DMS 273 (cell line): ENCODE measurements at regions not wholly inside any gene's neighbourhood (a gene's known extent, or its start where the extent isn't known, plus 50 kb on each side); places are given as distances from the start of the nearest gene placed in this dataset.
"Not testable (repeated sequence)": the region's sequence is repeated elsewhere in the genome, so short reads cannot be mapped to it uniquely, and the experiment has no call there.

Experiments
- DNase-seq: peaks from one replicate; lab custom pipeline; 2025; ENCODE audit not compliant: unreplicated experiment; lab: John Stamatoyannopoulos, UW

DNA sequence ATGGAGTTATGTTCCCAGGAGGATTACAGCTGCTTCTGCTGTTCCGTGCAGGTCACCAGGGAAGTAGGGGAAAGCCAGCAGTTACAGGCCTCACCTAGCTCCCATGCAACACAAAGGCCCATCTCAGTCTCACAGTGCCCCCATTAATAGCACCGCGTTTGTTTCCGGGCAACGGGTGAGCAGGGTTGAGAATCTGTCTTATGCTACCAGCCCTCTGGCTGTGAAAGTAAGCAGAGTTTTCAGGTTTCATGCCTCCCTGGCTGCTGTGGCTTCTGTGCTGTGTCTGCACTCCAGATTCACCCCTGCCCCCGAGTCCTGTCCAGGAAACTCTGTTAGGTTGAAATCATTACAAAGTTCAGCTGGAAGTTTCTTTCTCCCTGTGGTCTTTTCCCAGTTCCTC, 254.4 kb upstream of the GPR149 start:
- DNase-seq = peak; percentile 9

DNA sequence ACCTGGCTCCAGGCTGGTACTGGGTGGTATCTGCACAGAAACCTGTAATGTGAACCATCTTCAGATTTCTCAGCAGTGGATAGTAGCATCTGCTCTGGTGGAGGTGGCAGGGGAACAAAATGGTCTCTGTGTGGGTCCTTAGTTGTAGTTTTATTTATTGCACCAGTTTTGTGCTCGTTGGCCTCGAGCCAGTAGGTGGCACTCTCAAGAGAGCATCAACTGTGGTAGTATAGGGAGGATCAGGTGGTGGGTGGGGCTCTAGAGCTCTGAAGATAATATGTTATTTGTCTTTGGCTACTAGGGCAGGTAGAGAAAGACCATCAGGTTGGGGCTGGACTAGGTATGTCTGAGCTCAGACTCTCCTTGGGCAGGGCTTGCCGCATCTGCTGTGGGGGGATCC, 254.0 kb upstream of the GPR149 start:
- peak; percentile 13 for DNase-seq

DNA sequence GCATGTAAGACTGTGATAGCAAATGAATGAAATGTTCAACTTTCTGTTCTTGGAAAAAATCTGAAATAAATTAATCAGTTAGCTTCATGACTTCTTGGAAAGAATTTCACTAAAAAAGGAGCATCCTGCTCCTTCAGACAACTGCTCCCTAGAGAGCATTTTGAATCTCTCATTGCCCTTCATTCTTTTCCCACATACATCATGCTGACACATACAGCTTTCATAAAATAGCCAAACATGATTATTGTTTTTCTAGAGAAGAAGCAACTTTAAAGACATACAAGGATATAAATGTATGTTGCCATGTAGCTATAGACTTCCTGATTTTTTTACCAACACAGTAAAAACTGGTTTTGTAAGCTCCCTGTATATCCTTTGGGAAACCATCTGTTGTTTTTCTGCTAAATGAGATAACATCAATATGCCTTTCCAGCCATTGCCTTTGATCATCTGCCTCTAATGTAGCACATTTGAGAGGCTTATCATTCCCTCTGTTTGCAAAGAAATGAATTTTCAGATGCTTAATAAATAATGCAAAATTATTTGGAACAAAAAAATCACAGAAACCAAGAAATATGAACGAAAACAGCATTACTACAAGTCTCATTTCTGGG, 248.2 kb upstream of the GPR149 start:
- DNase-seq = peak; percentile 73

DNA sequence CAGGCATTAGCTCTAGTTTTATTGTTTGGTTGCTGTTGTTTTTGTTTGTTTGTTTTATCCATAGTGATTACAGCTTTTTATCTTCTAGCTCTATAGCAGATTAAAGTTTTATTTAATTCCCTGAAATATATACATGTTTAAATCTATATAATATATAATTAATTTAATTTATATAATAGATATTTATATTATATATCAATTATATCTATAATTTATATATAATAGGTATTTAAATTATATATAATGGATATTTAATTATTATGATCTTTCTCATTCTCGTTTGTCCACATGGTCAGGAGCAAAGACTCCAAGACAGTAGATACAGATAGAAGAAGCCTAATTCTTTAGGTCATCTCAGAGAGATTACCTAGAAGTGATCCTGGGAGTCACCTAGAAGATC, 238.8 kb upstream of the GPR149 start:
- DNase-seq = no peak

DNA sequence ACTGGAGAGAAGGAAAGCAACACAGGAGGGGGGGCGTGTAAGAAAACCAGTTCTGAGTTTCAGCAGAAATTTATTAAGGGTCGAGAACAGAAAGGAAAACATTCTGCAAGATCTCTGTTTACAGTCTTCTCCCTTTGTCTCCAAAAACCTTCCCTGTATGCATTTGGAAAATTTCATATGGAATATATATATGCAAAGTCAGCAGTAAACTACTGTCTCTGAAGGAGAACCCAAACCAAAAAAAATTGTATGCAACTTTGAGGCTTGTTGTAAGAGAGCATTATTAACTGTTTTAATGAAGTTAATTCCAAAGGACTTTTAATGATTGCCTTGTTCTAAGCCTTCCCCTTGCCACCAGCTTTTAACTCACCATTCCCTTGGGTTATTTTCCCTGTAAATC, 238.2 kb upstream of the GPR149 start:
- DNase-seq = no peak

DNA sequence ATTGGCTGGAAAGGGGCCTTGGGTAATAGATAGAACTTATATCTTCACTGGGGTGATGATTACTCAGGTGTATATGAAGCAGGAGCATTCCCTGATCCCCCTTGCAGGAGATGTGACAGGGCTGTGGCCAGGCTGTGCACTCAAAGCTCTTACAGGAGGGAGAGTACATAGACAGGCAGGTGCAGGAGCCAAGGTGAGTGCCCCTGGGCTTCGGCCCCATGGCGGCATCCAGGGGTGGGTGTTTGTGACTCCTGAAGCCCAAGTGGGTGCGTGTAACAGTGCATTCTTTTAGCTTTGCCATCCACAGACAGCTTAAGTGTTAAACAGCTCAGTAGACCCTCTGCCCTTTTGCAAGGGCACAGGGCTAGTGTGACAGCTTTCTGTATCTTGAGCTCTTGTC, 236.6 kb upstream of the GPR149 start:
- no peak for DNase-seq

DNA sequence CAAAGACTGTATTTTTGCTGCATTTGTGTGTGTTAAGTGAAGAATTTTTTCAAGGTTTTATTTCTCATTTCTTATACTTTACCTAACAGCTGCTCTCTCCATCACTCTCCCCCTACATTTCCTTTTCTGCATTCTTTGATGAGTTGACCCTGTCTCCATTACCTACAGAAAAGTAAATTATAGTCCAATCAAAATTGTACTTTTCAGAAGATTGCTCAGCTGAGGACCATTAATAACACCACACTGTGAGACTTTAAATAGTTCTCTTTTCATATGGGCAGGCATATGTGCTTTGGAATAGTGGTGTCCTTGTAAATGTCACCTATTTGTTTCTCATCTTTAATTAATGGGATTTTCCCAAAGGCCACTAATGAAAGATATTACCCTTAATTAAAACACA, 234.7 kb upstream of the GPR149 start:
- DNase-seq = no peak

DNA sequence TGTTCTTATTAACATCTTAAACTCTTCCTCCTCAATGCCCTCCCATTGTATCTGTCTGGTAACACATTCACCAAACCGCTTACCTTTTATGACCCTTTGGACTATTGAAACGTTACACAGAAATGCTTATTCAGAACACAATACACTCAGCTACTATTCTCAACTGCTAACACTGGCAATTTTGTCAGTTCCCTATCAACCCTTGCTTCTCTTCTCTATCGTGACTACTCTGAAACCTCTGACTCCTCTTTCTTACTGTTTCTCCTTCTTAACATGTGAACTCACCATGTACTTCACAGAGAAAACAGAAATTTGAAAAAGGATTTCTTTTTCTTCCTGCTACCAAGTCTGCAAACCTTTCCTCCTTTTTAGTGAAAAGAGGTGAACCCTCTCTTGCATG, 232.9 kb upstream of the GPR149 start:
- DNase-seq = no peak

DNA sequence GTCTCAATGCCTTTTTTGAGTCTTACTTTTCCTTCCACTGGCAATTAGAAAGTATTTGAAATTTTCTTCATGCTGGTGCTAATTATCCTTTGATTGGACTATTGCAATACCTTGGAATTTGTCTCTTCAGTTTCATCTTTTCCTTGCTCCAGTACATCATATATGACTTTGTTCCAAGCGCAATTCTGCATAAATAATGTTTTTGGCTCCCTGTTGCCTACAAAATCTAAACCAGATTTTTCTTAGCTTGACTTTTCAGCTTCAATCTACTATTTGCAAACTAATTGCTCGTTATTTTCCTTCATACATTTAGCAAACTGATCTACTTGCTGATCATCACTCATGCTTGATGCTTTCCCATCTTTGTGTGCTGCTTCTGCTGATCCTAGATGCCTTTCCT, 230.8 kb upstream of the GPR149 start:
- no peak for DNase-seq

DNA sequence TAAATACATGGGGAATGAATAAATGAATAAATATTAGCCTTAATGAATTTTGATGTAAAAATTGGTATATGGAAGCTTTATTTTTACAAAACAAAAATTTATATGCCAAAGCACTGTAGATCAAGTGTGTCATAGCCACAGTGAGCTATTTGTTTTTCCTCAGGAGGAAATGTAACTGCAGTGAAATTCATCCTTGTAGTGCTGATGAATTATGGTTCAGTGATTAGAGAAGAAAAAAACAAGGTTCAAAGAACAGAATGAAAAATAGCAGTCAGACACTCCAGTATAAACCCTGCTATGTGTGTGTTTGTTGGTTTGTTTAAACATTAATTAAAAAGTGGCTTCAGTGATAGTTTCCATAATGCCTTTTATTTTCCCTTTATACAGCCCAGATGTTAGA, 228.0 kb upstream of the GPR149 start:
- no peak for DNase-seq

DNA sequence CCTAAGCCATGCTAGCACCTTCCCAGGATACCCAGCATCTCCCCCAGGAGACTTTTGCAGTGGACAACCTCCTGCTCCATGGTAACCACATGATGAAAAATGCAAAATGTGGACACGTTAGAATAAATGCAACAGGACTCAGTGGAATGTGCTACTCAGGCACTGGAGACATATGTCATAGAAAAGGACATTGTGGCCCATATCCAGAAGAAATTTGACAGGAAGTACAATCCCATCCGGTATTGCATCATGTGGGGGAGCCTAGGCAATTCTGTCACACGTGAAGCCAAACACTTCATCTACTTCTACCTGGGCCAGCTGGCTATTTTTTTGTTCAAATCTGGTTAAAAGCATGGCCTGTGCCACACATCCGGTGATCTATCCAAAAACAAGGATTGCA, 227.2 kb upstream of the GPR149 start:
- no peak for DNase-seq

DNA sequence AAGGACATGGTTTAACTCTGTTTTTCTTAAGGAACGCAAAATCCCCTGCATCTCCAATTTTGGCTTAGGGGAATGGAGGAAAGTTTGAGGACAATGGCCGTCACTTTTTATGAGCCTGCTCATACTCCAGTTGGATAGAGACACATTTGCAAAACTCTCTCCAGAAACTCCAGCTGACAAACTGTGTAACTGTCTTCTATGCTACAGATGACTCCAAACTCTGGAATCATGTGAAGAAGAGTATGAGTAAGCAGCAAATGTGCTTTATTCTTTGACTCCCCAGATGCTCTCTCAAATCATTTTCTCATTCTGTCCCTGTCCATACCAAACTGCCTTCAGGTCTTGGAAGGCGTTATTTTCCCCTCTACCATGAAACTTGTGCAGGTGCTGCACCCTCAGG, 226.5 kb upstream of the GPR149 start:
- DNase-seq = no peak

DNA sequence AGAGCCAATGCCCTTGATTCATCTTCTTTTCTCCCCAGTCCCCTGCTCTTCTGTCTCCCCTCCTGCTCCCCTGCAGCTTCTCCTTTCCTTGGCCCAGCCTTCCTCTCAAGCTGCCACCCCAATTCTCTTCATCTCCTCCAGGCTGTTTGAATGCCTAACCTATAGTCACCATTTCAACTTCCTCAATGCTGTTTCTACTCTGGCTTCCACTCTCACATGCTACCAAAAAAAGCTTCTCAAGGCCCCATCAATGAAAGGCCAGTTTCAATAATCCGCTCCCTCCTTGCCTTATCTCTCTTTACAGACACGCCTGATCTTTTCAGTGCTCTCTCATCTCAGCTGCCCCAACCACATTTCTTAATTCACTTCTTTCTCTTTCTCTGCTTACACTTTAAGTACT, 212.2 kb upstream of the GPR149 start:
- no peak for DNase-seq

DNA sequence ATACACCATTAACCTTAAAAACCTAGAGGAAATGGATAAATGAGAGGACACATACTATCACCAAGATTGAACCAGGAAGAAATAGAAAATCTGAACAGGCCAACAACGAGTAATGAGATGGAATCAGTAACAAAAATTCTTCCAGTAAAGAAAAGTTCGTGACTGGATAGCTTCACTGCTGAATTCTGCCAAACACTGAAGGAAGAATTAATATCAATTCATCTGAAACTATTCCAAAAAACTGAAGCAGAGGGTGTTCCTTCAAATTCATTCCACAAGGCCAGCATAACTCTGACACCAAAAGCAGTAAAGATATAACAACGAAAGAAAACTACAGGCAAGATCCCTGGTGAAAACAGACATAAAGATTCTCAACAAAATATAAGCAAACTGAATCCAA, 195.8 kb upstream of the GPR149 start:
- no peak for DNase-seq

DNA sequence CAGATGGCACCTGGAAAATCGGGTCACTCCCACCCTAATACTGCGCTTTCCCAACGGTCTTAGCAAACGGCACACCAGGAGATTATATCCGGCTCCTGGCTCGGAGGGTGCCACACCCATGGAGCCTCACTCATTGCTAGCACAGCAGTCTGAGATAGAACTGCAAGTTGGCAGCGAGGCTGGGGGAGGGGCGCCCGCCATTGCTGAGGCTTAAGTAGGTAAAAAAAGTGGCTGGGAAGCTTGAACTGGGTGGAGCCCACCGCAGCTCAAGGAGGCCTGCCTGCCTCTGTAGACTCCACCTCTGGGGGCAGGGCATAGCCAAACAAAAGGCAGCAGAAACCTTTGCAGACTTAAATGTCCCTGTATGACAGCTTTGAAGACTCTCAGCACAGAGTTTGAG, 189.6 kb upstream of the GPR149 start:
- not testable (repeated sequence) for DNase-seq

DNA sequence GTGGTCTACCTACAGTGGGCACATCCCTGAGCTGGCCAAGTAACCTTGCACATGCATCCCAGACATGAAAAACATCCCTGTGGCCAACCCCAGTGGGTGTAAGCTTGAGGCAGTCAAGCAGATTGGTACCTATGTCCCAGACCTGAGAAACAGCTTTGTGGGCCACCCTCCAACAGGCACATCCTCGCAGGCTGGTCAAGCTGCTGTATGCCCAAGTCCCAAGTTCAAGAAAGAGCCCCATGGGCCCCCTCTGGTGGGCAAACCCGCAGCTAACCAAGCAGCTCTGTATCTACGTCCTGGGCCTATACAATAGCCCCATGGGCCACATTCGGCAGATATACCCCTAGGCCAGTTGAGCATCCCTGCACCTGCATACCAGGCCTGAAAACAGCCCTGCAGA, 186.3 kb upstream of the GPR149 start:
- peak; percentile 5 for DNase-seq

DNA sequence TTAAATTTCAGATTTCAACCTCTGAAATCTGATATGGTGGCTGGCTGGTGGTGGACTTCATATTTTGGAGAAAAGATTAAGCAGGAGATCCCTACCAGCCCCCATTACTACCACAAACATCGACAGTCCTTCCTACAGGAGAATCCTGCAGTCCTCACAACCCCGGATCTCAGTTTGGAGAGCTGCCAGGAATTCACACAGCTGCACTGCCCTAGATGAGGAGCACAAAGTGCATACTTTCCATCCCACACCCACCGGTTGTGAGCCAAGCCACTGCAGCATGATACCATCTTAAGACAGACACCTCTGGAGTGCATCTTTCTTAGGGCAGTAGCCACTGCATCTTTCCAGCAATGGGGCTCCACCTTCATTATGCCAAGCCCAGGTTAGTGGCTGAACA, 185.5 kb upstream of the GPR149 start:
- peak; percentile 11 for DNase-seq

DNA sequence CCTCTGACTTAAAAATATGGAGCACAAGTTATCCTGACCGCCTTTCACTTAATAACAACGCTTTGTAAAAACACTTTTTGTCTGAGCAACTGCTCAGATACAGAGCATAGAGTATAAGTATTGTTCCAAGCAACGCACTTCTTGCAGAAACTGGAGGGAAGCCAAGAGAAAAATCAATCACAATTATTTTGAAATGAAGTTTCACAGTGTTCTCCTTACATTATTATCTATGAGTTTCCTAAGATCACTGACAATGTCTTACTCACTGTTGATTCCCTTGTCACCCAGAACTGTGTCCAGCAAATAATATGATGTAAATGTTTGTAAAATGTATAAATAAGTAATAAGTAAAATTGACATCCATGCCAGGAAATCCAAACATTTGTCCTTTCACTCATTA, 184.6 kb upstream of the GPR149 start:
- DNase-seq = no peak

DNA sequence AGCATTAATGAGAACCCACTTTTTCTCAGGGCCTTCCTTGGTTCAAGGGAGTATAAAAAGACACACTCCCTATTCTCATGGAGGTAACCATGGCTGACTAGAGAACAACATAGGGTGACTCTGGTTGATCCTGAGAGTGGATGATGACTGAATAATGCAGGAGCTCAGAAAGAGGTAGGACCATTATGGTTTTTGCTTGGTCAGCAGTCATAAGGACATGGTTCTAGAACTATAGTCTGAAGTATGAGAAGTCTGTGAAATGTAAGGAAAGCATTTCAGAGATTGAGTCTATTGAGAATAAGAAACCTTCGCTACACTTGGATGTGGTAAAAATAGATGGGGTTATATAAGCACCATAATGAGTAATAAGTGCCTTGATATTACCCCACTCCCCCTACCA, 184.1 kb upstream of the GPR149 start:
- DNase-seq = no peak

DNA sequence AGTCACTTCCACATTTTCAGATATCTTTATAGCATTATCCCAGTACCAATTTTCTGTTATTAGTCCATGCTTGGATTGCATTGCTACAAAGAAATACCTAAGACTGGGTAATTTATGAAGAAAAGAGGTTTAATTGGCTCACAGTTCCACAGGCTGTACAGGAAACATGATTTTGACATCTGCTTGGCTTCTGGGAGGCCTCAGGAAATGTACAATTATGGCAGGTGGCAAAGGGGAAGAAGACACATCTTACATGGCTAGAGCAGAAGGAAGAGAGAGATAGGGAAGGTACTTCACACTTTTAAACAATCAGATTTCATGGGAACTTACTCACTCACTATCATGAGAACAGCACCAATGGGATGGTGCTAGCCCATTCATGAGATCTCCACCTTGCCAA, 172.3 kb upstream of the GPR149 start:
- DNase-seq = no peak

DNA sequence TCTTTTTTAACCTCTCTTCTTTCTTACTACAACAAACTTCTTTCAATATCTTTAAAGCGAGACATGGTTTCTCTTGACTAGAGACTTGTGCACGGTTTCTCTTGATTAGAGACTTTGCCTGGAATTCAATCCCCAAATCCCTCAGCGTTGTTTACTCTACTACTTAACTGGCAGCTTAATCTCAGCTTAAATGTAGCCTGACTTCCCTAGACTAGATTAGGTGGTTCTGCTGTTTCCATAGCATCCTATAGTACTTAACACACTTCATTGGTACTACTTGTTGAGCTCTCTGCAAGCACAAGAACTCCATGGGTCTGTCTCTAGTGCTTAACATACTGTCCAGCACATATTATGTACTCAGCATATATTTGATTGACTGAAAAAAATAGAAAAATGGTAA, 168.2 kb upstream of the GPR149 start:
- no peak for DNase-seq

DNA sequence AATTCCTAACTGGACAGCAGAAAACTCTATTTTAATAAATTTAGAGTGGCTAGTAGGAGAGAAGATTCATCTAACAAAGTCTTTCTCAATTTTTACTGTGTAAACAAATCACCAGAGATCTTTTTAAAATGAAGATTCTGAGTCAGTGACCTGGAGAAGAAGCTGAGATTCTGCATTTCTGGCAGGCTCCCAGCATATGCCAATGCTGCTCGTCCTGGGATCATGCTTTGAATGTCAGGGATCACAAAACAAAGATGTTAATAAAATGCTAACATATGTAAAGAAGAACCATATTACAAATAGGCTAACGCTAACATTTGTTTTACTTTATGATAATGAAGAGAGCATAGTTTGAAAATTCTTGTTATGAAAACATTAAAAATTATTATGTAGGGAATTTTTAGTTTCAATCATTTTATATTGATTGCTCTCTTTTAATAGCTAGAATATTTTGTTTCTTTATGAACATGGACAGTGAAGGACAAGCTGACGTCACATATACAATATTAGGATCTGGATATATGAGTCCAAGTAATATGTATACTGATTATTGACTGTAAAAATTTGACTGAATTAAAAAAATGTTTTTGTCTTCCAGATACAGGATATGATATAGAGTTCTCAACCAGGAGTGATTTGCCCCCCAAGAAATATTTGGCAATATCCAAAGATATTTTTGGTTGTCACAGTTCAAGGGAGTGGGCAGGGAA, 160.8 kb upstream of the GPR149 start:
- no peak for DNase-seq

DNA sequence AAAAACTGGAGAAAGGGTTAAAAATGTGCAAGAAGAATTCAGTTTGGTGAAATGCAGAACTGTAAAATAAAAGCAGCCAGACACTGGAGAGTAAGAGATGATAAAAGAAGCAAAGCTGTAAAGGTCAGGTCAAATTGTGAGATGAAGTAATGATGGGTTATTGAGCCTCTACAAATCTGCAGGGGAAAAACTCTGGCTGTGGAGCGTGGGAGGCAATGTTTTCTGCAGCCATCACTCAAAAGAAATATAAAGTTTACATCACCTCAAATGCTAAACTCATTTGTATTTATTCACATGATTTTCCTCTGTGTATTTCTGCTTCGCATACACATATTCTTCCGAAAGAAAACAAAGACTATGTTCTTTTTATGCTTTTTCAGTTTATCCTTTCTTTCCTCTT, 158.8 kb upstream of the GPR149 start:
- DNase-seq = no peak
